ENCODE measurements at regions not wholly inside any gene's neighbourhood (a gene's known extent, or its start where the extent isn't known, plus 50 kb on each side); places are given as distances from the start of the nearest gene placed in this dataset.

DNA sequence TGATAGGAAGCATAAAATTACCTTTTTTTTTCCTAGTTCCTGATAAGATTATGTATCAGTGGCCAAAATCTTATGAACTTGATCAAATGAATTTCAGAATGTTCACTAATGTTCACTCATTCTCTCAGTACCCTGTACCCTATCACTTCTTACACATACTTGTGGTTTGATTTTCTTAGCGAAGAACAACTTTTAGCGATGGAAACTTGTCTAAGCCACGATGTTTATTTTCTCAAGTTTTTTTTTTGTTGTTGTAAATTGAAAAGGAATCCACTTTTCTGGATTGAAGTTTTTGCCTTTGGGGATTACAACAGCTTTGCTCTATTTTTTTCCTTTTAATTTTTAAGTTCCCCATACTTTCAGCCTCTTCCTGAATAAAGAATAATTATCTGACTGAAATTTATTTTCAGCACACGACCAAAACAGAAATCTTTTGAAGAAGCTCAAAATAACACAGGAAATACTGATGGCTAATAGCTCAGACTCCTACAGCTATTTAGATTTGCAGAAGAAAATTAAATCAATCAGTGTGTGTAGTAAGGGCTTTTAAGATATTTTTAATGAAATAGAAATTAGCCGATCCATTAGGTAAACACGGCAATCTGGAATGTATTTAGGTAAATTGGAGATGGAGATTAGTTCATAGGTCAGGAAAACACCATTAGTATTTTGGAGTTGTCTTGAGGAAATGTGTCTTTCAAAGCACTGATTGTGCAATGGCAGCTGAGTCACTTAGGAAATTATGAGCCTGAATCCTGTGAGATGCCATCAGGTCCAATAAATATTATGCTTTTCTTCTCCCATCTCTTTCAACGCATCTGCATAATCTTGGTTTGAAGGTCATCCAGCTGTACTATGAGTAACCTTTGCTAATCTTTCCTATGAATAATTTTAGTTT, 217.5 kb downstream of the GJA1 start:
- Histone ChIP-seq H3K27me3 (ENCODE audit: insufficient read depth, low read length, poor library complexity, severe bottlenecking) (no peaks in the 10 kb centered on the region), H3F3A (ENCODE audit: low read depth) (no peaks in the 10 kb centered on the region), H3K9me3 (ENCODE audit: insufficient read depth, low read depth, low read length) (no peaks in the 10 kb centered on the region), H3K36me3 (ENCODE audit: insufficient read depth, low read length) (no peaks in the 10 kb centered on the region), H3K9ac (ENCODE audit: low read depth, low read length, poor library complexity, severe bottlenecking) (peak overlapping the region; percentile 38), H4K20me1 (ENCODE audit: insufficient read depth, low read length, poor library complexity, severe bottlenecking) (no peaks in the 10 kb centered on the region), H3K4me3 (ENCODE audit: low read length, poor library complexity, severe bottlenecking) (peak overlapping the region; percentile 54), H3K4me2 (ENCODE audit: low read depth, low read length, poor library complexity, severe bottlenecking) (peak overlapping the region; percentile 70), H2AFZ (ENCODE audit: low read length) (peak overlapping the region; percentile 71; the same call in 1 of the 2 replicates), H3K9me2 (replicated peaks; ENCODE audit: low read depth, low read length) (no peaks in the 10 kb centered on the region), H3K79me2 (ENCODE audit: insufficient read depth, low read length) (no peaks in the 10 kb centered on the region), H3K4me1 (ENCODE audit: insufficient read depth, low read length, poor library complexity, severe bottlenecking) (peaks cover 40% of the 10 kb centered on the region)
- TF ChIP-seq, protein P1, sequence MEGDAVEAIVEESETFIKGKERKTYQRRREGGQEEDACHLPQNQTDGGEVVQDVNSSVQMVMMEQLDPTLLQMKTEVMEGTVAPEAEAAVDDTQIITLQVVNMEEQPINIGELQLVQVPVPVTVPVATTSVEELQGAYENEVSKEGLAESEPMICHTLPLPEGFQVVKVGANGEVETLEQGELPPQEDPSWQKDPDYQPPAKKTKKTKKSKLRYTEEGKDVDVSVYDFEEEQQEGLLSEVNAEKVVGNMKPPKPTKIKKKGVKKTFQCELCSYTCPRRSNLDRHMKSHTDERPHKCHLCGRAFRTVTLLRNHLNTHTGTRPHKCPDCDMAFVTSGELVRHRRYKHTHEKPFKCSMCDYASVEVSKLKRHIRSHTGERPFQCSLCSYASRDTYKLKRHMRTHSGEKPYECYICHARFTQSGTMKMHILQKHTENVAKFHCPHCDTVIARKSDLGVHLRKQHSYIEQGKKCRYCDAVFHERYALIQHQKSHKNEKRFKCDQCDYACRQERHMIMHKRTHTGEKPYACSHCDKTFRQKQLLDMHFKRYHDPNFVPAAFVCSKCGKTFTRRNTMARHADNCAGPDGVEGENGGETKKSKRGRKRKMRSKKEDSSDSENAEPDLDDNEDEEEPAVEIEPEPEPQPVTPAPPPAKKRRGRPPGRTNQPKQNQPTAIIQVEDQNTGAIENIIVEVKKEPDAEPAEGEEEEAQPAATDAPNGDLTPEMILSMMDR (conservative IDR thresholded peaks at IDR 0.05; ENCODE audit: low read length), result no peak
- no peak for TF ChIP-seq EZH2phosphoT487 (IDR thresholded peaks at IDR 0.05; ENCODE audit: borderline replicate concordance)

DNA sequence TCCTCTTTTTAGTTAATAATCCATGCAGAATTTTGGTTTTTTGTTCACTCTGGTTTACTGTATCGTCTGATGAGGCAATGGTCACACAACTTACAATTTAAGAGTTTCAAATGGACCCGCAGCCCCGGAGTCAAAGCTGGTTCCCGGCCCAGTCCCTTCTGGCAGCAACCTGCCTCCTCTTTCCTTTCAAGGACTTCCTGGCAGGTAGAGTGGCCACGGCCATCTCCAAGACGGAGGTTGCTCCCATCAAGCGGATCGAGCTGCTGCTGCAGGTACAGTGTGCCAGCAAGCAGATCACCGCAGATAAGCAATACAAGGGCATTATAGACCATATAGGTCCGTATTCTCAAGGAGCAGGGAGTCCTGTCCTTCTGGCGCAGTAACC, 218.2 kb downstream of the GJA1 start:
- Histone ChIP-seq H3K36me3 (ENCODE audit: insufficient read depth, low read length) (no peaks in the 10 kb centered on the region), H3K4me1 (ENCODE audit: insufficient read depth, low read length, poor library complexity, severe bottlenecking) (peaks cover 40% of the 10 kb centered on the region), H3F3A (ENCODE audit: low read depth) (no peaks in the 10 kb centered on the region), H3K9me3 (ENCODE audit: insufficient read depth, low read depth, low read length) (no peaks in the 10 kb centered on the region), H3K4me3 (ENCODE audit: low read length, poor library complexity, severe bottlenecking) (no peak overlapping the region), H3K9ac (ENCODE audit: low read depth, low read length, poor library complexity, severe bottlenecking) (no peak overlapping the region), H3K9me2 (replicated peaks; ENCODE audit: low read depth, low read length) (no peaks in the 10 kb centered on the region), H3K27me3 (ENCODE audit: insufficient read depth, low read length, poor library complexity, severe bottlenecking) (no peaks in the 10 kb centered on the region), H2AFZ (ENCODE audit: low read length) (no peak overlapping the region), H3K79me2 (ENCODE audit: insufficient read depth, low read length) (no peaks in the 10 kb centered on the region), H3K4me2 (ENCODE audit: low read depth, low read length, poor library complexity, severe bottlenecking) (no peak overlapping the region), H4K20me1 (ENCODE audit: insufficient read depth, low read length, poor library complexity, severe bottlenecking) (no peaks in the 10 kb centered on the region)
- no peak for TF ChIP-seq EZH2phosphoT487 (IDR thresholded peaks at IDR 0.05; ENCODE audit: borderline replicate concordance)
- TF ChIP-seq, protein P1 (conservative IDR thresholded peaks at IDR 0.05; ENCODE audit: low read length), result no peak

DNA sequence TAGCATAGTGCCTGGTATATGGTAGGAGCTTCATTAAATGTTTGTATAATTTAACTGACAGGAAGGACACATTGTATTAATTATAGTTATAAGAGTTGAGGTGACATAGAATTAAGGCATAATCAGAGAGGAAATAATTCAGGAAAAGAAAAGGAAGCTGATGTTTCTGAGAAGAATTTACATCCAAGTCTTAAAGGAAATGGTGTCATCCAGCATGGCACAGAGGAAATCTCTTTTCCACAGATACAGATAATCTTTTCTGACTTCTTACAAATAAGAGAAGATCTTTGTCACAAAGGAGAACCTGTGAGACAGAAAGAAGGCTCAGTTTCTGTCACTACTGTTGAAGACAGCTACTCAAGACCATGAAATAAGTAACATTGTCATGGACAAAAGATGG, 222.5 kb downstream of the GJA1 start:
- no peaks in the 10 kb centered on the region for H4K20me1 ChIP-seq (ENCODE audit: insufficient read depth, low read length, poor library complexity, severe bottlenecking)
- no peak overlapping the region for H3K4me2 ChIP-seq (ENCODE audit: low read depth, low read length, poor library complexity, severe bottlenecking)
- no peaks in the 10 kb centered on the region for H3F3A ChIP-seq (ENCODE audit: low read depth)
- H3K36me3 ChIP-seq (ENCODE audit: insufficient read depth, low read length), result no peaks in the 10 kb centered on the region
- H3K79me2 ChIP-seq (ENCODE audit: insufficient read depth, low read length), result no peaks in the 10 kb centered on the region
- TF ChIP-seq, protein P1 (conservative IDR thresholded peaks at IDR 0.05; ENCODE audit: low read length), result no peak
- no peak for TF ChIP-seq EZH2phosphoT487 (IDR thresholded peaks at IDR 0.05; ENCODE audit: borderline replicate concordance)
- peaks cover 9% of the 10 kb centered on the region for H3K4me1 ChIP-seq (ENCODE audit: insufficient read depth, low read length, poor library complexity, severe bottlenecking)
- H3K4me3 ChIP-seq (ENCODE audit: low read length, poor library complexity, severe bottlenecking), result no peak overlapping the region
- H3K9ac ChIP-seq (ENCODE audit: low read depth, low read length, poor library complexity, severe bottlenecking), result no peak overlapping the region
- no peaks in the 10 kb centered on the region for H3K27me3 ChIP-seq (ENCODE audit: insufficient read depth, low read length, poor library complexity, severe bottlenecking)
- no peaks in the 10 kb centered on the region for H3K9me2 ChIP-seq (replicated peaks; ENCODE audit: low read depth, low read length)
- H2AFZ ChIP-seq (ENCODE audit: low read length), result no peak overlapping the region
- no peaks in the 10 kb centered on the region for H3K9me3 ChIP-seq (ENCODE audit: insufficient read depth, low read depth, low read length)

Measured in Loucy (cell line).